ENCODE measurements at regions not wholly inside any gene's neighbourhood (a gene's known extent, or its start where the extent isn't known, plus 50 kb on each side); places are given as distances from the start of the nearest gene placed in this dataset.

DNA sequence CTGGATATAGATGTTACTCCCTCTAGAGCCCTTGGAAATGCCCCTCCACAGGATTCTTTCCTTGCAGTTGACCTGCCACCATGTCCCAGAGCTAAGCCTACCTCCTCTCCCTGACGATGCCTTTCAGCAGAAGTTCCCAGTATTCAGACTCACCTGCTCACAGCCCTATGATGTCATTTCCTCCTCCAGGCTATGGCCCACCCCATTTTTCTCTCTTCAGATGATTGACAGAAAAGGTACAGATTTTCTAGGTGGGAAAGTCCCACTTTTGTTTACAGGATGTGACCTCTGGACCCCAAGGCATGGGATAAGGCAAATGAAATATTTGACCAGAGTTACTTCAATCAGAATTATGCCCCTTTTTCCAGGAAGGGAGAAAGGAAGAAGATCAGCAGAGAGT lies 280.2 kb upstream of the PHYHIPL start:
- H3K4me3 ChIP-seq (ENCODE audit: low read depth, low read length), result no peak overlapping the region
- TF ChIP-seq, protein P1, sequence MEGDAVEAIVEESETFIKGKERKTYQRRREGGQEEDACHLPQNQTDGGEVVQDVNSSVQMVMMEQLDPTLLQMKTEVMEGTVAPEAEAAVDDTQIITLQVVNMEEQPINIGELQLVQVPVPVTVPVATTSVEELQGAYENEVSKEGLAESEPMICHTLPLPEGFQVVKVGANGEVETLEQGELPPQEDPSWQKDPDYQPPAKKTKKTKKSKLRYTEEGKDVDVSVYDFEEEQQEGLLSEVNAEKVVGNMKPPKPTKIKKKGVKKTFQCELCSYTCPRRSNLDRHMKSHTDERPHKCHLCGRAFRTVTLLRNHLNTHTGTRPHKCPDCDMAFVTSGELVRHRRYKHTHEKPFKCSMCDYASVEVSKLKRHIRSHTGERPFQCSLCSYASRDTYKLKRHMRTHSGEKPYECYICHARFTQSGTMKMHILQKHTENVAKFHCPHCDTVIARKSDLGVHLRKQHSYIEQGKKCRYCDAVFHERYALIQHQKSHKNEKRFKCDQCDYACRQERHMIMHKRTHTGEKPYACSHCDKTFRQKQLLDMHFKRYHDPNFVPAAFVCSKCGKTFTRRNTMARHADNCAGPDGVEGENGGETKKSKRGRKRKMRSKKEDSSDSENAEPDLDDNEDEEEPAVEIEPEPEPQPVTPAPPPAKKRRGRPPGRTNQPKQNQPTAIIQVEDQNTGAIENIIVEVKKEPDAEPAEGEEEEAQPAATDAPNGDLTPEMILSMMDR (IDR thresholded peaks at IDR 0.05; ENCODE audit: insufficient read depth, low read depth, low read length), result no peak
- DNase-seq (ENCODE audit: low read depth), result no peak

- DNase-seq (ENCODE audit: low read depth), result no peak
- H3K4me3 ChIP-seq (ENCODE audit: low read depth, low read length), result no peak overlapping the region
- TF ChIP-seq, protein P1 (IDR thresholded peaks at IDR 0.05; ENCODE audit: insufficient read depth, low read depth, low read length), result no peak
Observed at GRCh38 chr10:58897236-58897635, 279.2 kb upstream of the PHYHIPL start.

- peak; percentile 46 for DNase-seq (ENCODE audit: low read depth)
- TF ChIP-seq, protein P1 (IDR thresholded peaks at IDR 0.05; ENCODE audit: insufficient read depth, low read depth, low read length), result no peak
- H3K4me3 ChIP-seq (ENCODE audit: low read depth, low read length), result no peak overlapping the region
Observed at GRCh38 chr10:58897708-58898107, 278.7 kb upstream of the PHYHIPL start.

DNA sequence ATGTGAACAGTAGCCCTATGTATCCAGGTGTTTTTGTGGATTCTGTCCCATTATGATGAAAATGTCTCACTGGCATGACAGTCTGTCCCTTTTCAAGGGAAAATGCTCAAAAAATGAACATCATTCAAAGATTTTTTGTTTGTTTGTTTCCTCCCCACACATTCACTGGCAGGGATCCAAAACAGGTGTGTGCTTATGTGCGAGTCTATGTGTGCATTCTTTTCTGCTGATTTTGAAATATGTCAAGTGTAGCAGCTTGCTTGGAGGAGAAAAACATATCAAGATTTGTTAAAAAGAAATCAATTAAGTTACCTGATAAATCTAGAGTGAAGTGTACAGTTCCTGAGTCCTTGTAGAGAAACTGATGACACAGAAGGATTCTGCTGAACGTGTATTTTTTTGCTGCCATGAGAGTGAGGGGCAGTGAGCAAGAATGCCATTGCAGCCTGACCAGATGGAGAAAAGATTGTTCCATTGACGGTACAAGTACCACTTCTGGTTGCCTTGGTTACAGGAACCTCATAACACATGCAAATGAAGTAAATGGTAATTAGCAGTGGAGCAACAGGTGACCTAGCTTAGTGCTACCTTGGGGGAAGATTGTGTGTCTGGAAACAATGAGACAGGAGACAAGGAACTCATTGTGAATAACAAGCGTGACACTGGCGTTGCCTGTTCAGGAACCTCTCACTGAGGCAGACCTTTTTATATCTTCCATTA lies 277.4 kb upstream of the PHYHIPL start:
- TF ChIP-seq, protein P1 (IDR thresholded peaks at IDR 0.05; ENCODE audit: insufficient read depth, low read depth, low read length), result no peak
- no peak for DNase-seq (ENCODE audit: low read depth)

GRCh38 chr10:58901092-58901646 lies 275.3 kb upstream of the PHYHIPL start:
- TF ChIP-seq, protein P1 (IDR thresholded peaks at IDR 0.05; ENCODE audit: insufficient read depth, low read depth, low read length), result no peak
- no peak overlapping the region for H3K4me3 ChIP-seq (ENCODE audit: low read depth, low read length)
- no peak for DNase-seq (ENCODE audit: low read depth)

More for the DNA sequence above, 277.4 kb upstream of the PHYHIPL start:
- no peak overlapping the region for H3K4me3 ChIP-seq (ENCODE audit: low read depth, low read length)

- no peak for DNase-seq (ENCODE audit: low read depth)
- no peak overlapping the region for H3K4me3 ChIP-seq (ENCODE audit: low read depth, low read length)
- TF ChIP-seq, protein P1 (IDR thresholded peaks at IDR 0.05; ENCODE audit: insufficient read depth, low read depth, low read length), result no peak
Observed at GRCh38 chr10:58903071-58903470, 273.4 kb upstream of the PHYHIPL start.
